ENCODE measurements at regions not wholly inside any gene's neighbourhood (a gene's known extent, or its start where the extent isn't known, plus 50 kb on each side); places are given as distances from the start of the nearest gene placed in this dataset.

GRCh38 chr20:11387189-11387754 is 530.4 kb upstream of the BTBD3 start (continued):
- peak; percentile 32; the same call in 1 of the 2 replicates for TF ChIP-seq MAFK (IDR thresholded peaks at IDR 0.05; ENCODE audit: low read depth, low read length)

- Histone ChIP-seq H3K4me2 (ENCODE audit: low read depth, low read length) (no peak overlapping the region), H3K4me1 (ENCODE audit: control insufficient read depth, insufficient read depth, low read length) (peaks cover 10% of the 10 kb centered on the region), H3K14ac (replicated peaks; ENCODE audit: low read depth, low read length) (no peak overlapping the region), H2BK5ac (ENCODE audit: low read depth, low read length, poor library complexity, severe bottlenecking) (no peak overlapping the region), H2BK20ac (ENCODE audit: low read depth, low read length) (no peak overlapping the region), H3K23ac (ENCODE audit: low read depth, low read length) (no peak overlapping the region), H3K9me3 (ENCODE audit: control insufficient read depth, insufficient read depth, low read length) (no peaks in the 10 kb centered on the region), H3K4ac (ENCODE audit: low read depth, low read length) (no peak overlapping the region), H3K27ac (ENCODE audit: insufficient read depth, low read length) (no peak overlapping the region), H3K27me3 (ENCODE audit: control insufficient read depth, insufficient read depth, low read length) (no peaks in the 10 kb centered on the region), H2BK15ac (ENCODE audit: low read depth, low read length) (no peak overlapping the region), H3K36me3 (ENCODE audit: control insufficient read depth, insufficient read depth, low read length) (no peaks in the 10 kb centered on the region), H3K9ac (ENCODE audit: low read depth, low read length) (no peak overlapping the region), H2AK9ac (replicated peaks; ENCODE audit: low read depth, low read length, poor library complexity) (no peak overlapping the region), H4K5ac (ENCODE audit: low read depth, low read length) (no peak overlapping the region), H3K79me1 (ENCODE audit: low read depth in 1 of 2, low read length in 2 of 2) (no peaks in the 10 kb centered on the region), H3K56ac (ENCODE audit: extremely low read depth, insufficient read depth, low read length) (no peak overlapping the region), H2AK5ac (ENCODE audit: low read depth, low read length) (no peak overlapping the region), H4K8ac (ENCODE audit: low read depth in 2 of 2, low read length in 2 of 2) (no peak overlapping the region), H4K20me1 (ENCODE audit: insufficient read depth, low read length) (no peaks in the 10 kb centered on the region; the same call in 1 of the 2 replicates), H4K91ac (ENCODE audit: insufficient read depth, low read depth, low read length) (no peak overlapping the region), H3K9me1 (ENCODE audit: insufficient read depth, low read length) (0 out of 2 replicates have a peak, but pooled peaks cover 2% of the 10 kb centered on the region), H2BK120ac (ENCODE audit: low read depth, low read length) (peak overlapping the region; percentile 5; the same call in 1 of the 2 replicates), H3K4me3 (ENCODE audit: insufficient read depth, low read depth, low read length) (no peak overlapping the region), H3K18ac (ENCODE audit: low read depth, low read length) (no peak overlapping the region; the same call in 1 of the 2 replicates), H2AFZ (replicated peaks; ENCODE audit: low read length, poor library complexity) (no peak overlapping the region)
- no TSS peak for BruUV-seq (replicated peaks)
- DNase-seq (peak; percentile 28), ATAC-seq (ENCODE audit: low read depth) (no peak)
- in situ Hi-C loops (cut with MboI; ENCODE audit: low sequenced_read_pairs), result no loop called here
- dilution Hi-C loops (cut with HindIII; ENCODE audit: low sequenced_read_pairs, unreplicated experiment), result no loop called here
- POLR2A ChIA-PET (ENCODE audit: unreplicated experiment), result no interaction called here
- CTCF ChIA-PET, result no interaction called here
- intact Hi-C loops (cut with micrococcal nuclease), result no loop called here
- no peak for TF ChIP-seq RFX5 (IDR thresholded peaks at IDR 0.05; ENCODE audit: low read depth, low read length)
- no peak for TF ChIP-seq RCOR1 (IDR thresholded peaks at IDR 0.05; ENCODE audit: insufficient replicate concordance, low read length)
- no peak for TF ChIP-seq ELK1 (IDR thresholded peaks at IDR 0.05; ENCODE audit: borderline replicate concordance, low read depth, low read length)
- TF ChIP-seq BHLHE40 (IDR thresholded peaks at IDR 0.05; ENCODE audit: low read depth, low read length), result no peak
- no peak for TF ChIP-seq USF2 (IDR thresholded peaks at IDR 0.05; ENCODE audit: low read depth, low read length)
- TF ChIP-seq FOS (IDR thresholded peaks at IDR 0.05; ENCODE audit: low read depth, low read length), result no peak
- TF ChIP-seq RAD21 (IDR thresholded peaks at IDR 0.05; ENCODE audit: low read length), result no peak
- no peak for TF ChIP-seq CTCF (conservative IDR thresholded peaks at IDR 0.05; ENCODE audit: low read depth, low read length)
- TF ChIP-seq POLR2A (IDR thresholded peaks at IDR 0.05; ENCODE audit: low read depth, low read length), result no peak
- TF ChIP-seq MAFK (IDR thresholded peaks at IDR 0.05; ENCODE audit: low read depth, low read length), result no peak
- TF ChIP-seq MAZ (IDR thresholded peaks at IDR 0.05; ENCODE audit: borderline replicate concordance, low read depth, low read length), result no peak
- TF ChIP-seq CHD1 (IDR thresholded peaks at IDR 0.05; ENCODE audit: low read depth, low read length), result no peak
- no peak for TF ChIP-seq SMC3 (IDR thresholded peaks at IDR 0.05; ENCODE audit: low read depth, low read length)
- no peak for TF ChIP-seq MXI1 (IDR thresholded peaks at IDR 0.05; ENCODE audit: borderline replicate concordance, low read depth, low read length)
- no peak for TF ChIP-seq CEBPB (IDR thresholded peaks at IDR 0.05; ENCODE audit: low read depth, low read length)
These were observed 528.5 kb upstream of the BTBD3 start for GRCh38 chr20:11389186-11389585.
